GM20000 (cell line): ENCODE measurements at regions not wholly inside any gene's neighbourhood (a gene's known extent, or its start where the extent isn't known, plus 50 kb on each side); places are given as distances from the start of the nearest gene placed in this dataset.
A peak's percentile ranks its signal among the peaks of the same experiment; 100 is the strongest.

Experiments
- DNase-seq: peaks from one replicate; pipeline ENCODE4 v3.0.0; 2012; ENCODE audit warnings: low spot score
- TF ChIP-seq, protein P1 (sequence below): IDR thresholded peaks from 2 replicates; pipeline ENCODE4 v1.5.1; 2012; ENCODE audit warnings: mild to moderate bottlenecking, control low read depth; ENCODE audit errors: extremely low read depth, missing control alignments

DNA sequence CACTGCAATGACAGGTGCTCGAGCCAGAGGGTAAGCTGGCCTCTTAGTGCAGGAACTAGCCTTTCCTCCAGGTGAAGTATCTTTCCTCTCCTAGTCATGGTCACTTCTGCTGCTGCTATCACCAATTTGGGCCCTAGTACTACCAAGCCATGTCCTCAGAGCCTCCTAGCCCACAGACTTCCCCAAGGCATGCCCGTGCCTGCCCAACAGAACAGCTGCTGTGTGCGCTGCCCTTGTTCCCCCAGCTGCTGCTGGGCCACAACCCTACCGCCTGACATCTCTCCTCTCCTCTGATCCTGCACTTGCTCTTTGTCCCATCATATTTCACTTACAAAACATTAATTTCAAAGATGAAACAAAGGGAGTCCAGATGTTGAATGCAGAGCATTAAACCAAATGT, 168.5 kb upstream of the FREM2 start:
- DNase-seq, result no peak
- TF ChIP-seq, protein P1, sequence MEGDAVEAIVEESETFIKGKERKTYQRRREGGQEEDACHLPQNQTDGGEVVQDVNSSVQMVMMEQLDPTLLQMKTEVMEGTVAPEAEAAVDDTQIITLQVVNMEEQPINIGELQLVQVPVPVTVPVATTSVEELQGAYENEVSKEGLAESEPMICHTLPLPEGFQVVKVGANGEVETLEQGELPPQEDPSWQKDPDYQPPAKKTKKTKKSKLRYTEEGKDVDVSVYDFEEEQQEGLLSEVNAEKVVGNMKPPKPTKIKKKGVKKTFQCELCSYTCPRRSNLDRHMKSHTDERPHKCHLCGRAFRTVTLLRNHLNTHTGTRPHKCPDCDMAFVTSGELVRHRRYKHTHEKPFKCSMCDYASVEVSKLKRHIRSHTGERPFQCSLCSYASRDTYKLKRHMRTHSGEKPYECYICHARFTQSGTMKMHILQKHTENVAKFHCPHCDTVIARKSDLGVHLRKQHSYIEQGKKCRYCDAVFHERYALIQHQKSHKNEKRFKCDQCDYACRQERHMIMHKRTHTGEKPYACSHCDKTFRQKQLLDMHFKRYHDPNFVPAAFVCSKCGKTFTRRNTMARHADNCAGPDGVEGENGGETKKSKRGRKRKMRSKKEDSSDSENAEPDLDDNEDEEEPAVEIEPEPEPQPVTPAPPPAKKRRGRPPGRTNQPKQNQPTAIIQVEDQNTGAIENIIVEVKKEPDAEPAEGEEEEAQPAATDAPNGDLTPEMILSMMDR, result no peak

DNA sequence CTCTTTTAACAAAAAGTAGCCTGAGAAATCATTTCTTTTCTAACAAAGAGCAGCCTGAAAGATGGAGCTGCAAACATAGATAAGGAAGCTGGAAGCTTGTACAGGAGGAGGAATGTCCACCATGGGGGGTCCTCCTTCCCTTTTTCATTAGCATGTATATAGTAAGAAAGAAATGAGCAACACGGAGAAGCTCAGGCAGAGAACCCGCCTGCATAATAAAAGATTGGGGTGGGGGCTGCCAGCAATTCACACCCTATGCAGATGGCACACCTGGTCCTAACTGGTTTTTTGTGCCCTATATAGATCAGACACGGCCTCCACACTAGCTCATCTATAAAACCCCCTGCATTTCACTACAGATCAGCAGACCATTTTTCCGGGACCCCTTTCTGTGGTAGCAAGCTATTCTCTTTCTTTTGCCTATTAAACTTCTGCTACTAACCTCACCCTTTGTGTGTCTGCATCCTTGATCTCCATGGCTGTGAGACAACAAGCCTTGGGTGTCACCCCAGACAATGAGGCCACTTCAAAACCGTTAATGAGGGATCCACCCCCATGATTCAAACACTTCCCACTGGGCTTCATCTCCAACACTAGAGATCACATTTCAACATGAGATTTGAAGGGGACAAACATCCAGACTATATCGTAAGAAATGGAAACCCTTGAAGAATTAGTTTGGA, 167.5 kb upstream of the FREM2 start:
- DNase-seq, result no peak
- TF ChIP-seq, protein P1, result no peak

DNA sequence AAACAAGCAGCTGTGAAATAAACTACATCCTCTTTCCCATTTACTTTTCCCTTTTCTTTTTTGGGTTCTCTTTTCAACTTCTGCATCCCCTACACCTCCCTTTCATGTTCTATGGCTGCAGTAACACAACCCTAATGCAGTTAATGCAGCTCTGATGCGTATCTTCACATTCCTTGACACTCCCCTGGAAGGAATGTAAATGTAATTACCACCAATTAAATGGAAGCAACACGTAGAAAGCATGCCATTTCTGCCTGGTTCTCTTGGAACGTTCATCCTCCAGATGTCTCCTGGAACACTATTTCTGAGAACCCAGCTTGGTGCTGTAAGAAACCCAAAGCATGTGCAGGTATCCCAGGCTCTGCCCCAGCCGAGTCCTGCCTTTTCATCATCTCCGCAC, 166.8 kb upstream of the FREM2 start:
- no peak for DNase-seq
- TF ChIP-seq, protein P1, result no peak

DNA sequence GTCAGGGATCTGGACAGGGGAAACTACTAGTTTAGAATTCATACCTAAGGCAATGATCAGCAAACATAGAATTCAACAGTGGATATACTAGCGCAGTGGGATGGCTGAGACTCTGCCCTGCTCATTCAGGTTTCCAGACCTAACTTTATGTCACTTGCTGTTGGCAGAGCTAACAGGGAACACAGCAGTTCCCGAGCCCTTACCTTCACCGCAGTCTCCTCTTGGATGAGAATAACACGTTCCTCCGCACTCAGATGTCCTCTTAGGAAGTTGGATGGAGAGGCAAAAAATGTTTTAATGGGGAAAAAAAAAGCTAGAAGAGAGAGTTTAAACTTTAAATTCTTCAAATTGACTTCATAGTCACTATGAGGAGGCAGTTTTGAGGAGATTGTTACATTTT, 159.7 kb upstream of the FREM2 start:
- TF ChIP-seq, protein P1, result no peak
- DNase-seq, result no peak

DNA sequence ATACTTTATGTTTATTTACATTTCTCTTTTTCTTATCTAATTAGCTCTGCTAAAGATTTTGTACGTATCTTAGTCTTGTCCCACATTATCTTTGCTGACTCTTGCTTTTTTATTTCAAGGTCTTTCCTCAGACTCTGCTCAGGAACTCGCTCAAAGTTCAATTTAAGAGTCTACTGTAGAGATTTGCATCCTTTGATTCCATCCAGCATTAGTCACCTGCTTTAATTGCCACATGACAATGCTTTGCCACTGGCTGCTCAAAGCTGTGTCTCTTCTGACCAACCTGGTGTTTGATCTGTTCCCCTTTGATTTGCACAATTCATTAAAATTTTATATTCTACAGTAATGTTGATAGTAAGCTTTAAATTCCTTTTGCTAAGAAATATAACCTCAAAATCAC, 157.9 kb upstream of the FREM2 start:
- TF ChIP-seq, protein P1, result no peak
- no peak for DNase-seq

DNA sequence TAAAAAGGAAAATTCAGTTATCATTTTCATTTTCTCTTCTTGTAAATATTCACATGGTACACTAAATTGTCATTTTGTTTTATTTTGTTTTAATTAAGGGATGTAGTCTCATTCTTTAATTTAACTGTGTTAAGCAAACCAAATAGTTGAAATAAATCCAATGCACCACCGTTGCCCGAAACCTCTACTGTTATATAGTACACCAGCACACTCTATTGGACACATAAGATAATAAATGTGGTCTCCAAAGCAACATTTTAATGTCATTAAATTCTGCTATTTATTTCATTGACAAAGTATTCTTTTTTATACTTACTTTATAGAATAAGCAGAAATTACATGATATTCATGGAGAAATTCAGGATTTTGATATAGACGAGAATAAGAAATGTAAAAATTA, 156.4 kb upstream of the FREM2 start:
- TF ChIP-seq, protein P1, result peak; percentile 9
- peak; percentile 8 for DNase-seq

DNA sequence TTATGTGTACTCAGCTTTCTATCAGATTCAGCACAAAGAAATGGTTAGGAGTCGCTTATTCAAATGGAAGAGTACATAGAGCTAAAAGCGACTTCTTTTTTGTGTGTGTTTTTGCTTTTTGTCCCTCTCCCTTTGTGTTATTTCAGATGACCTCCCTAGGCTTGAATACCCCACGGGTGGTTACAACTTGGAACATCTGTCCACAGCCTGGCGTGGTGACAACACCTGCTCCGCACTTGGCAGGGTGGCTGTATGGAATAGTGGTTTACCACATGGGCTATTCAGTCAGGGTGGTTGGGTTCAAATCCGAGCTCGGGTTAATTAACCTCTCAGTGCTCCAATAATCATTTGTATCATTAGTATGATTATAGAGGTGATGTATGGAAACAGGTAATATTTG, 151.6 kb upstream of the FREM2 start:
- no peak for DNase-seq
- TF ChIP-seq, protein P1, result no peak
